HL-60 (cell line): ENCODE measurements at regions not wholly inside any gene's neighbourhood (a gene's known extent, or its start where the extent isn't known, plus 50 kb on each side); places are given as distances from the start of the nearest gene placed in this dataset.
"Not testable (repeated sequence)": the region's sequence is repeated elsewhere in the genome, so short reads cannot be mapped to it uniquely, and the experiment has no call there.

Experiments
- CTCF ChIP-seq: IDR thresholded peaks from one replicate; pipeline ENCODE4 v1.5.1; 2011; ENCODE audit warnings: low read length, control low read depth, inconsistent platforms; ENCODE audit not compliant: insufficient read depth
- POLR2AphosphoS5 ChIP-seq: IDR thresholded peaks from 2 replicates; pipeline ENCODE4 v1.6.1; 2012; ENCODE audit warnings: low read depth

GRCh38 chr14:96714537-96714936 lies 82.6 kb upstream of the VRK1 start:
- not testable (repeated sequence) for TF ChIP-seq CTCF, POLR2AphosphoS5
